ENCODE measurements at regions not wholly inside any gene's neighbourhood (a gene's known extent, or its start where the extent isn't known, plus 50 kb on each side); places are given as distances from the start of the nearest gene placed in this dataset.
A peak's percentile ranks its signal among the peaks of the same experiment; 100 is the strongest.
"Not testable (repeated sequence)": the region's sequence is repeated elsewhere in the genome, so short reads cannot be mapped to it uniquely, and the experiment has no call there.

DNA sequence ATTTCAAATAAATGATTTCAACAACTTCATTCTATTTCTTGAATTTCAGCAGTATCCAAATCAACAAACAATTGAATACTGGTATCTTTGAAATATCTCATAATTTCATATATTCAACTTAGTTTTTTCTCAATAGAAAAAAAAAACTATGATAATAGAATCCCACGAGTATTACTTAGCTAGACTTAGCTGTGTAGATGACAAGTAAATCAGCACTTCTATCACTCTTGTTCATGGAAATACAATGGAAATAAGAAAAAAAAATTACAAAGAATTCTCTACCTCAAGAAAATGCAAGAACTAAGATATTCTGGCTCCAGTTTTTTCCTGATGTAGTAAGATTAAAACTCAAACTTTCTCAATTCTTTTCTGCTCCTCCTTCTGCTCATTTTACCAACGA lies 256.2 kb upstream of the KYNU start:
- DNase-seq, result no peak

- DNase-seq, result no peak
Measured at GRCh38 chr2:142617461-142617860, 260.0 kb upstream of the KYNU start.

DNA sequence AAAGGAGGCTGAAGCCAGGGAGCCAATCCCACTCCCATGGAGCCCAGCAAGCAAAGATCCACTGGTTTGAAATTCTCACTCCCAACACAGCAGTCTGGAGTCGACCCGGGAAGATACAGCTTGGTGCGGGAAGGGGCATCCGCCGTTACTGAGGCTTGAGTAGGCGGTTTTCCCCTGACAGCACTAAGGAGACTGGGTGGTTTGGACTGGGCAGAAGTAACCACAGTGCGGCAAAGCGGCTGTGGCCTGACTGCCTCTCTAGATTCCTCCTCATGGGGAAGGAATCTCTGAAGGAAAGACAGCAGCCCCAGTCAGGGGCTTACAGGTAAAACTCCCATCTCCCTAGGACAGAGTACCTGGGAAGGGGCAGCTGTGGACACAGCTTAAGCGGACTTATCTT lies 261.6 kb upstream of the KYNU start:
- DNase-seq, result no peak

GRCh38 chr2:142613193-142613592 lies 264.3 kb upstream of the KYNU start:
- DNase-seq, result not testable (repeated sequence)

GRCh38 chr2:142605421-142605820 lies 272.0 kb upstream of the KYNU start:
- no peak for DNase-seq

GRCh38 chr2:142603759-142604158 lies 273.7 kb upstream of the KYNU start:
- DNase-seq, result no peak

GRCh38 chr2:142602418-142602989 lies 275.0 kb upstream of the KYNU start:
- no peak for DNase-seq

GRCh38 chr2:142601794-142602193 lies 275.7 kb upstream of the KYNU start:
- DNase-seq, result no peak

GRCh38 chr2:142599504-142599903 lies 278.0 kb upstream of the KYNU start:
- DNase-seq, result no peak

GRCh38 chr2:142598846-142599245 lies 278.6 kb upstream of the KYNU start:
- DNase-seq, result no peak

GRCh38 chr2:142596334-142597088 lies 281.0 kb upstream of the KYNU start:
- DNase-seq, result peak; percentile 1

DNA sequence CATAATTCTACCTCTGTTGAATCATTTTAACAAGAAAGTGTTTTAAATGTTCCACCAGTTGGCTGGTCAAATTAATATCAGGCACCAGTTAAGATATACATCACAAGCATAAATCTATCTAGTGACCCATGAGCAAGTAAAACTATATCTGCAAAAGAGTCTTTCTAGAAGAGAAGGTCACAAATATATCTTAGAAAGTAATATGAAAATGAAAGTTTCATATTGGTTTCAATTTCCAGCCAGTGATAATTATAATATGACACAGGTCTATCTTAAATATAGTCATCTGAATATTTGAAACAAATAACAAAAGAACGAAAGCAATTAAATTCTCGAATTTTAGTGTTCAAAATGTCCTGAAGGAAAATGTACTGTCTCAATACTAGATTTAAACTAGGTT lies 282.5 kb upstream of the KYNU start:
- no peak for DNase-seq

- no peak for DNase-seq
Measured at GRCh38 chr2:142592171-142592570, 285.3 kb upstream of the KYNU start.

GRCh38 chr2:142591420-142591819 lies 286.0 kb upstream of the KYNU start:
- DNase-seq, result no peak

DNA sequence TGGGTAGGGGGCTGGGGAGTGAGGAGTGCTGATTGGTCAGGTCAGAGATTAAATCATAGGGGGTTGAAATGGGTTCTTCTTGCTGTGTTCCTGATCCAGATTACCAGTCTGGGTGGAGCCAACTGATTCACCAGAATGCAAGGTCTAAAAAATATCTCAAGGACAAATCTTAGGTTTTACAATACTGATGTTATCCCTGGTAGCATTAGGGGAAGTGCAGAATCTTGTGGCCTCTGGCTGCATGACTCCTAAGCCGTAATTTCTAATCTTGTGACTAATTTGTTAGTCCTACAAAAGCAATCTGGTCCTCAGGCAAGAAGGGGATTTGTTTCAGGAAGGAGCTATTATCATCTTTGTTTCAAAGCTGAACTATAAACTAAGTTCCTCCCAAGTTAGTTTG lies 289.2 kb upstream of the KYNU start:
- DNase-seq, result no peak

DNA sequence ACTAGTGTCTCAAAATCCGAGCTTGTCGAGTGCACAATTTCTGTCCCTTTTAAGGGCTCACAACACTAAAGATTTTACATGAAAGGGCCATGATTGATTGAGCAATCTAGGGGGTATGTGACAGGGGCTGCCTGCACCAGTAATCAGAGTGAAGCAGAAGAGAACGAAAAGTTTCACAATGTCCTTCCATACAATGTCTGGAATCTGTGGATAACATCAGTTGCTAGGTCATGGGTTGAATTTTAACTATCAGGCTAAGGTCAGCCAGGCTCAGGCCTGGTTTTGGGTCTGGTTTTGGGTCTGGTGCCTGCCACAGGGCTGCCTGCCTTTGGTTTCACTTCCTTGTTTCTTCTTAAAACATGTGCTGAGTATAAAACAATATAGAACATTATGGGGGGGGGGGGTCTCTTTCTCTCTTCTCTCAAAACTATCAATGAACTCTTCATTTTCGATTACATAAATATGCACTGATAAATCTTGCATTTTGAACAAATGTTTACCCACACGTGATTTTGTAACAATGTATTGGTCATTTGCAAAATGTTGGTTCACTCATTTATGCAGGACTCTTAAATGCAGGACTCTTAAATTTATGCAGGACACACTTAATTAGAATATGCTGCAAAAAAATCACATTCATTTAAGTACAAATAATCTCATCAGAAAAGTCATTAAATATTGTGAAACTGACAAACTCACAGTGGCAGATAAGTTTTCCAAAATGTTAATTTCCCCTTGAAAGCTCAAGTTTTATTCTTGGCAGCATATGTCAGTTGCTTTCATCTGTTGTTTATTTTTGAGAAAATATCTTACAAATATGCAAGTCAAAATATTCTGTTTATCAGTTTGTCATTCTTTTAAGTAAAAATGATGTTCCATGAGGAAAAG lies 290.5 kb upstream of the KYNU start:
- DNase-seq, result no peak

DNA sequence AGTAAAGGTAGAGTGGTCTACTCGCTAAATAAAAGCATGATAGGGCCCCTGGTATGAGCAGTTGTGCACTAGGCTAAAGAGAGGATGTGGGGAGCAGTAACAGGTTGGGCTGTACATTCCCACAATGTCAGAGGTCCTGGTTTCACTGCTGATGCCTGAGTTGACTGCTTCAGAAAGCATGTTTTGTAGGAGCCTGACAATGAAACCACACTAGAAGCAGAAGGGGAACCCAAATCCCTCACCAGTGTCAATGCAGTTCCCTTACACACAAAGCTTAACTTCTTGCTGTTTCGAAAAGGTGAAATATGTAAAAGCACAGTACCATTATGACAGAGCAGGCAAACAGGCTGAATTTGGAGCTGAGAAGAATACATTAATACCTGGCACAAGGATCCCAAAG lies 291.7 kb upstream of the KYNU start:
- DNase-seq, result no peak

DNA sequence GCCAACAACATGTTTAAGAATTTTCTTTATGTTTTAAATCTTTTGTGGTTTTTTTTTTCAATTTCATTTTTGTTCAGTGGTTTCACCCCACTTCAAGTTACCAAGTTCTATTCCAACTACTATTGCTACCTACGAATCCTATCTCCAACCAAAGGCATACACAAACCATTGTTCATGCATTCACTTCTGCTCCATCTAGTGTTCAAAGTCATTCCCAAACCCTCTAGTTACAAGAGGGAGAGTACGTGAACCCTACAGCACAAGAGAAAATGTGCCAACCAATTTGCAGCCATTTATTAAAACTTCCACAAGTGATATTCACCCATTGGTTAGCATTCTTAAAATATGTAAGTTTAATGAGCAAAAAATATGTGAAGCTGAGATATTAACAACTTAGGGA lies 295.1 kb upstream of the KYNU start:
- no peak for DNase-seq

DNA sequence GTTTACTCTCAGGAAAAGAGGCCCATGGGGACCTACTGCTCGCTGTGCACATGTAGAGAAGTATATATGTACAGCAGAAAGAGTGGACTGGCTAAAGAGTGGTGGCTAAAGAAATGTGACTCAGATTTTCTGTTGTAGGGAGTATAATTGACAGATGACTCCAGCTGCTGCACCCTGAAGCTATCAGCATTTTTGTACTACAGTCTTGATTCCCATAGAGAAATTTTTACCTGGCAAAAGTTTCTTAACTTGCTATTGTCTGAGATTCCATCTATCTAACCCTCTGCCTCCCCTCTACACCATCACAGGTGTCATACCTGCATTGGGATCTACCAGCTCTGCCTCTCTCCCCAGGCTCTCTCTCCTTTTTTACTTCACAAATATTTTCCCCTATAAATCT lies 296.0 kb upstream of the KYNU start:
- no peak for DNase-seq

DNA sequence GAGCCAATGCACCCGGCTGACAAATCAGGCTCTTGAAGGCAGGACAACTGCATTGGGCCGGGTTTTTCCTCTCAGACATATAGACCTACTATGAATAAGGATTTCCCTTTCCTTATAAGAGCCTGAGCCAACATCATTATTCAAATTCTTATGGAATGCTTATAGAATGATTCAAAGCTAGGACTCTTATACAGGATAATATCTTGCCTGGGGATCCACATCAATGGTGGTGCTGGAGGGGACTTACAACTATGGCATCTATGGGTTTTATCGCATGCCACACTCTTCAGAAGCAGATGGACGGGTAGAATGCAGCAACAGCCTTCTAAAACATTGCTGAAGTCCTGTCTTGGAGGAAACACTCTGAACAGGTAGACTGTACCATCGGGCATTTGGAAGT lies 296.8 kb upstream of the KYNU start:
- no peak for DNase-seq

DNA sequence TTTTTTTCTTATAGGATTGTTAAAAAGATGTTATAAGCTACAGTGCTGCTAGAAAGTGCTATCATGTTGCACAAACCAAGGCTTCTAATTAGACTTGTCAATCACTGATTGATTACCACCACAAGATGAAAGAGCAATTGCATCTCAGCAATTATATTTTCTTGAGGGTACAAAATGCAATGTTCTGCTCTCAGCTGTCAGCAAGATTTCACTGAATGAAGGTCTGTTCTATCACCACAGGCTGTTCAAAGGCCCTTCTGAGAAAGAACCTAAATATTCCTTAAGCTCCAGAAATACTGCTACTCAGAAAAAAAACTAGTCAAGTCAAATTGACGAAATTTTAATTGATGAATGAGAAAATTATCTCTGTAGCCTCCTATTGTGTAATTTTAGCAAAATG lies 301.9 kb upstream of the KYNU start:
- DNase-seq, result no peak

DNA sequence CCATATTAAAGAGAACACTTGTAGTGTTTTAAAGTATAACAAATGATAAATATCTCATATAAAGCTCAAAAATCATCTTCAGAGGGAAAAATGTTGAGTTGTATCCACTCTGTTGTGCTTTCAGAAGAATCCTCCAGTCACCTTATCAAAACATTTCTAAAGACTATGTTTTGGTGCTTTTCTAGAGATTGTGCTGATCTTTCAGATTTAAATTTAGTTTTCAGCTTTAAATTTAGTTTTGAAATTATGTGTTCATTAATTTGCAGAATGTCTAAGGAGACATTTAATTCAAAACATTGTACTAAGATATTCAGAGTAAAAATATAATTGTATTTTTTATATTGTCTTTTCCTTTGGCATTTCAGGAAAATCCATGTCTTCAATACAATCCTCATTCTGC lies 303.1 kb upstream of the KYNU start:
- no peak for DNase-seq

- no peak for DNase-seq
Measured at GRCh38 chr2:142572346-142573132, 304.9 kb upstream of the KYNU start.

All from fibroblast of skin of abdomen (primary cell).